ENCODE measurements at regions not wholly inside any gene's neighbourhood (a gene's known extent, or its start where the extent isn't known, plus 50 kb on each side); places are given as distances from the start of the nearest gene placed in this dataset.
"Not testable (repeated sequence)": the region's sequence is repeated elsewhere in the genome, so short reads cannot be mapped to it uniquely, and the experiment has no call there.

GRCh38 chr6:74891349-74891831 is 314.5 kb downstream of the COL12A1 start:
- Mint-ChIP-seq H3K4me3 (ENCODE audit: unreplicated experiment) (no peak overlapping the region), H3K4me1 (ENCODE audit: low read depth) (peaks cover 57% of the 10 kb centered on the region), H3K27ac (ENCODE audit: unreplicated experiment) (peak overlapping the region; percentile 79)

GRCh38 chr6:74889635-74890034 is 316.2 kb downstream of the COL12A1 start:
- H3K9me3 Mint-ChIP-seq (ENCODE audit: low read depth), result peaks cover 30% of the 10 kb centered on the region
- H3K27ac Mint-ChIP-seq (ENCODE audit: unreplicated experiment), result no peak overlapping the region
- DNase-seq (ENCODE audit: low spot score), result no peak
- no peaks in the 10 kb centered on the region for H3K27me3 Mint-ChIP-seq (ENCODE audit: low read depth)
- H3K4me3 Mint-ChIP-seq (ENCODE audit: unreplicated experiment), result no peak overlapping the region
- peaks cover 21% of the 10 kb centered on the region for H3K36me3 Mint-ChIP-seq (ENCODE audit: low read depth)
- H3K4me1 Mint-ChIP-seq (ENCODE audit: low read depth), result peaks cover 47% of the 10 kb centered on the region
- TF ChIP-seq CTCF (IDR thresholded peaks at IDR 0.05), result peak; percentile 22

More at GRCh38 chr6:74891349-74891831, 314.5 kb downstream of the COL12A1 start:
- TF ChIP-seq CTCF (IDR thresholded peaks at IDR 0.05), result no peak
- no peaks in the 10 kb centered on the region for H3K27me3 Mint-ChIP-seq (ENCODE audit: low read depth)
- DNase-seq (ENCODE audit: low spot score), result no peak
- H3K9me3 Mint-ChIP-seq (ENCODE audit: low read depth), result peaks cover 32% of the 10 kb centered on the region
- peaks cover 17% of the 10 kb centered on the region for H3K36me3 Mint-ChIP-seq (ENCODE audit: low read depth)

- H3K4me1 Mint-ChIP-seq (ENCODE audit: low read depth), result peaks cover 41% of the 10 kb centered on the region
- H3K27me3 Mint-ChIP-seq (ENCODE audit: low read depth); DNase-seq (ENCODE audit: low spot score); H3K27ac Mint-ChIP-seq (ENCODE audit: unreplicated experiment); H3K4me3 Mint-ChIP-seq (ENCODE audit: unreplicated experiment): not testable (repeated sequence)
- H3K9me3 Mint-ChIP-seq (ENCODE audit: low read depth), result peaks cover 30% of the 10 kb centered on the region
- H3K36me3 Mint-ChIP-seq (ENCODE audit: low read depth), result peaks cover 23% of the 10 kb centered on the region
These were observed 317.1 kb downstream of the COL12A1 start for GRCh38 chr6:74888741-74889140.

- Mint-ChIP-seq H3K27me3 (ENCODE audit: low read depth) (no peaks in the 10 kb centered on the region), H3K27ac (ENCODE audit: unreplicated experiment) (peak overlapping the region; percentile 96), H3K9me3 (ENCODE audit: low read depth) (peaks cover 21% of the 10 kb centered on the region), H3K4me1 (ENCODE audit: low read depth) (peaks cover 55% of the 10 kb centered on the region), H3K36me3 (ENCODE audit: low read depth) (peaks cover 9% of the 10 kb centered on the region), H3K4me3 (ENCODE audit: unreplicated experiment) (peak overlapping the region; percentile 38)
- no peak for DNase-seq (ENCODE audit: low spot score)
- TF ChIP-seq CTCF (IDR thresholded peaks at IDR 0.05), result no peak
These were observed 325.9 kb downstream of the COL12A1 start for GRCh38 chr6:74879976-74880375.

GRCh38 chr6:74879234-74879633 is 326.6 kb downstream of the COL12A1 start:
- peak overlapping the region; percentile 38 for H3K4me3 Mint-ChIP-seq (ENCODE audit: unreplicated experiment)
- no peaks in the 10 kb centered on the region for H3K27me3 Mint-ChIP-seq (ENCODE audit: low read depth)
- DNase-seq (ENCODE audit: low spot score), result no peak
- H3K9me3 Mint-ChIP-seq (ENCODE audit: low read depth), result peaks cover 21% of the 10 kb centered on the region
- peaks cover 59% of the 10 kb centered on the region for H3K4me1 Mint-ChIP-seq (ENCODE audit: low read depth)
- H3K36me3 Mint-ChIP-seq (ENCODE audit: low read depth), result peaks cover 9% of the 10 kb centered on the region
- peak overlapping the region; percentile 96 for H3K27ac Mint-ChIP-seq (ENCODE audit: unreplicated experiment)
- no peak for TF ChIP-seq CTCF (IDR thresholded peaks at IDR 0.05)

- H3K36me3 Mint-ChIP-seq (ENCODE audit: low read depth), result peaks cover 7% of the 10 kb centered on the region
- TF ChIP-seq CTCF (IDR thresholded peaks at IDR 0.05), result no peak
- peaks cover 79% of the 10 kb centered on the region for H3K4me1 Mint-ChIP-seq (ENCODE audit: low read depth)
- H3K27ac Mint-ChIP-seq (ENCODE audit: unreplicated experiment), result peak overlapping the region; percentile 62
- no peaks in the 10 kb centered on the region for H3K27me3 Mint-ChIP-seq (ENCODE audit: low read depth)
- no peak for DNase-seq (ENCODE audit: low spot score)
- H3K4me3 Mint-ChIP-seq (ENCODE audit: unreplicated experiment), result no peak overlapping the region
- peaks cover 16% of the 10 kb centered on the region for H3K9me3 Mint-ChIP-seq (ENCODE audit: low read depth)
These were observed 330.7 kb downstream of the COL12A1 start for GRCh38 chr6:74875193-74875592.

All from chondrocyte (in vitro differentiated cells).